ENCODE measurements at regions not wholly inside any gene's neighbourhood (a gene's known extent, or its start where the extent isn't known, plus 50 kb on each side); places are given as distances from the start of the nearest gene placed in this dataset.

DNA sequence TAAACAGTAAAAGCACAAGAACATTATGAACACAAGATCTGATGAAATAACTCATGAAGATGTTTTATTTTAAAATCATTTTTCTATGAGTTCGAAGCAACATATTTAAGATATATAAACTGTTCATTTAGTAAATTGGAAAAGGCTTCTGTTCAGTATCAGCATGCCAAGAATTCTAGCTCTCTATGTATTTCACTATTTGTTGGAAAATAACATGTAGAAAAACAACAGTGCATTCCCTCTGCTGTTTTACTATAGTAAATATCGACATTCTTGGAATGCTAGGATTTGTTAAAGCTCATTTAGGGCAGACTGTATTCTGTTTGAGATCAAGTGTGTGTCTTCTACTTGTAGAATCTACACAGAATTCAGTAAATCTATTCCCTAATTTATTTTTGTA is 750.2 kb downstream of the CCDC85A start:
- TF ChIP-seq MAX (IDR thresholded peaks at IDR 0.05; ENCODE audit: low read depth) (no peak), RCOR1 (IDR thresholded peaks at IDR 0.05; ENCODE audit: low read length) (no peak), JUND (IDR thresholded peaks at IDR 0.05) (no peak), GABPA (IDR thresholded peaks at IDR 0.05; ENCODE audit: low read depth) (no peak), FOXJ3 (CRISPR knock-in tag; IDR thresholded peaks at IDR 0.05) (no peak), POLR2AphosphoS5 (IDR thresholded peaks at IDR 0.05; ENCODE audit: low read depth, low read length) (no peak)
- TF ChIP-seq, protein P1, sequence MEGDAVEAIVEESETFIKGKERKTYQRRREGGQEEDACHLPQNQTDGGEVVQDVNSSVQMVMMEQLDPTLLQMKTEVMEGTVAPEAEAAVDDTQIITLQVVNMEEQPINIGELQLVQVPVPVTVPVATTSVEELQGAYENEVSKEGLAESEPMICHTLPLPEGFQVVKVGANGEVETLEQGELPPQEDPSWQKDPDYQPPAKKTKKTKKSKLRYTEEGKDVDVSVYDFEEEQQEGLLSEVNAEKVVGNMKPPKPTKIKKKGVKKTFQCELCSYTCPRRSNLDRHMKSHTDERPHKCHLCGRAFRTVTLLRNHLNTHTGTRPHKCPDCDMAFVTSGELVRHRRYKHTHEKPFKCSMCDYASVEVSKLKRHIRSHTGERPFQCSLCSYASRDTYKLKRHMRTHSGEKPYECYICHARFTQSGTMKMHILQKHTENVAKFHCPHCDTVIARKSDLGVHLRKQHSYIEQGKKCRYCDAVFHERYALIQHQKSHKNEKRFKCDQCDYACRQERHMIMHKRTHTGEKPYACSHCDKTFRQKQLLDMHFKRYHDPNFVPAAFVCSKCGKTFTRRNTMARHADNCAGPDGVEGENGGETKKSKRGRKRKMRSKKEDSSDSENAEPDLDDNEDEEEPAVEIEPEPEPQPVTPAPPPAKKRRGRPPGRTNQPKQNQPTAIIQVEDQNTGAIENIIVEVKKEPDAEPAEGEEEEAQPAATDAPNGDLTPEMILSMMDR (IDR thresholded peaks at IDR 0.05): no peak
- TF ChIP-seq, protein P2, sequence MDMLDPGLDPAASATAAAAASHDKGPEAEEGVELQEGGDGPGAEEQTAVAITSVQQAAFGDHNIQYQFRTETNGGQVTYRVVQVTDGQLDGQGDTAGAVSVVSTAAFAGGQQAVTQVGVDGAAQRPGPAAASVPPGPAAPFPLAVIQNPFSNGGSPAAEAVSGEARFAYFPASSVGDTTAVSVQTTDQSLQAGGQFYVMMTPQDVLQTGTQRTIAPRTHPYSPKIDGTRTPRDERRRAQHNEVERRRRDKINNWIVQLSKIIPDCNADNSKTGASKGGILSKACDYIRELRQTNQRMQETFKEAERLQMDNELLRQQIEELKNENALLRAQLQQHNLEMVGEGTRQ (IDR thresholded peaks at IDR 0.05; ENCODE audit: borderline replicate concordance, low read depth, low read length): no peak
